GM21529 (cell line): ENCODE measurements at regions not wholly inside any gene's neighbourhood (a gene's known extent, or its start where the extent isn't known, plus 50 kb on each side); places are given as distances from the start of the nearest gene placed in this dataset.

Experiments
- ATAC-seq: cut with Tn5 transposase; IDR thresholded peaks from one replicate; pipeline ENCODE4 v1.9.1; 2021; ENCODE audit not compliant: unreplicated experiment

DNA sequence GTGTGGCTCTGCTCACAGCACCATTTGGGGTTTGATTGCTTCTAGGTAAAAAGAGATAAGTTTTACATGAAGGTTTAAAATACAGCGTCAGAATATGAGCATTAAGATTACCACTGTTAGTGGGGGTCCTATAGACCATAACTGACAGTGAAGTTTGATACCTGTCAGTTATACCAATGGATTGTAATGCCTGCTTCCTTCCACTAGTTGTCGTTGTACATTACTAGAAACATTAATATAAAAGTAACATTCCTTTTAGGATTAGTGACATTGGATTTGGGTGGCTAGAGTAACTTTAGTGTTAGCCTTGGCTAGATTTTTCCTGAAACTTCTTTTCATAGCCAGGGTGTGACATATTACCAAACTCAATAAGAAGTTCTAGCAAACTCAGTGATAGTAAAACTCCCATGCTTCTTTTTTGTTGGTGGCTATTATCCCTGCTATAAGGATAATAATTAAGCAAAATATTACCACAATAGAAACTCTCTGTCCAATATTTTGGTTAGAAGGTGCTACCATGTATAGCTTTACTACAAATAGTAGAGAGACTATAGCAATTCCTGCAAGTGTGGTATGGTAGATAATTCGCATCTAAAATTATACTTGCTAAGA, 57.1 kb downstream of the FAM181B start:
- no peak for ATAC-seq

DNA sequence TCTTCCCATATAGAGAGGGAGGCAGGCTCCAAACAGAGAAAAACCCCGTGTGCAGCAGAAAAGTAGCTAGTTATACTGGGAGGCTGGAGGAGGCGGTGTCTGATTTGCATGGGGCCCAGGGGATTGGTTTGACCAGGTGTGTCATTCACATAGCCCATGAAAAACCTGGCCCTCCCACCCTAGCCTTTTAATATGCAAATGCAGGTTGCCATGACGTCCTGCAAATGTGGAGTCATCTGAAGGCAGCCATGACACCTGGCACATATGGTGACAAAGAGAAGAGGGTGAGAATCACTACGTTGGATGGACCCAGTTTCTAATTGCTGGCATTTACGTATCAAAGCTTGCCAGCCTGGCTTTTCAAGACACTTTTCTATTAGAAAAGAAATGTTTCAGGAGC, 57.8 kb downstream of the FAM181B start:
- no peak for ATAC-seq

DNA sequence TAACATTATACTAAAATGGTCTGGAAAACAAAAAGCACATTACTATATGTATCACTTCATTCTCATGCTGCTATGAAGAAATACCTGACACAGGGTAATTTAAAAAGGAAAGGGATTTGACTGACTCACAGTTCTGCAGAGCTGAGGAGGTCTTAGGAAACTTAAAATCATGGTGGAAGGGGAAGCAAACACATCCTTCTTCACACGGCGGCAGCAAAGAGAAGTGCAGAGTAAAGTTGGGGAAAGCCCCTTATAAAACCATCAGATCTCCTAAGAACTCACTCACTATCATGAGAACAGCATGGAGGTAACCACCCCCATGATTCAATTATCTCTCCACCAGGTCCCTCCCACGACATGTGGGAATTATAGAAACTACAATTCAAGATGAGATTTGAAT, 60.0 kb downstream of the FAM181B start:
- ATAC-seq, result no peak

DNA sequence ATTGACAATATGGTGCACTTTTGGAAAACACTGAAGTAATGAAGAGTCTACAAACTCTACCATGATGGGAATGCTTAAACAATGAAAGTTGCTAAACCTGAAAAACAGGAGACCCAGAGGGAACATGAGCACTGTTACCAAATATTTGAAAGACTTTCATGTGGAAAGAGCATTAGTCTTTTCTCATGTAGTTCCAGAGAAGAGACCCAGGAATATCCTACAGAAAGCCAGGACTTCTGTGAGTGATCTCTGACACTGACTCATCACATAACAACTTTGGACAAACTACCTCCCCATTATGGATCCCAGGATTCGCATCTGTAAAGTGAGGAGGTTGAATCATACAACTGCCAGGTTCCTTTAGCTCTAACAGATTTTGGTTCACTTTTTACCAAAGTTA, 62.2 kb downstream of the FAM181B start:
- ATAC-seq, result no peak

DNA sequence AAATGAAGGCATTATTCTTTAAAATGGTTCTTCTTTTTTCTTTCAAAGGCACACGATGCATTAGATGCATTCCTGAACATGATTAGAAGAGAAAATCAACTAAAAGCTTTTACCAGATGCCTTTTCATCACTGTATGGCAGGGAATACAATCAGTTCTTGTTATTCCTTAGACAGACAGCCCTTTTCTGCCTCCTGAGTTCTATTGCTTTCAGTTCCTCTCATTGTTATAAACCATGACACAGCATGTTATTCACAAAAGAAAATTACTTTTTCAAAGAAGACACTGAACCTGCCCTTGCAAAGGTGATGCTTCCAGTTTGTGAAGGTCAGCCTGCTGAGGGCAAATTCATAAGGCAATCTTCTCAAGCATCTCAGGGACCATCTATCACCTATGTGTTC, 70.1 kb downstream of the FAM181B start:
- ATAC-seq, result no peak

DNA sequence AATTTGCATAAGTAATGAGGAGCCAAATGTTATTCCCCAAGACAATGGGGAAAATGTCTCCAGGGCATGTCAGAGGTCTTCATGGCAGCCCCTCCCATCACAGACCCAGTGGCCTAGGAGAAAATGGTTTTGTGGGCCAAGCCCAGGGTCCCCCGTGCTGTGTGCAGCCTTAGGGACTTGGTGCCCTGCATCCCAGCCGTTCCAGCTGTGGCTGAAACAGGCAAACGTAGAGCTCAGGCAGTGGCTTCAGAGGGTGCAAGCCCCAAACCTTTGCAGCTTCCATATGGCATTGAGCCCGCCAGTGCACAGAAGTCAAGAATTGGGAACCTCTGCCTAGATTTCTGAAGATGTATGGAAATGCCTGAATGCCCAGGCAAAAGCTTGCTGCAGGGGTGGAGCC, 79.9 kb downstream of the FAM181B start:
- ATAC-seq, result no peak

DNA sequence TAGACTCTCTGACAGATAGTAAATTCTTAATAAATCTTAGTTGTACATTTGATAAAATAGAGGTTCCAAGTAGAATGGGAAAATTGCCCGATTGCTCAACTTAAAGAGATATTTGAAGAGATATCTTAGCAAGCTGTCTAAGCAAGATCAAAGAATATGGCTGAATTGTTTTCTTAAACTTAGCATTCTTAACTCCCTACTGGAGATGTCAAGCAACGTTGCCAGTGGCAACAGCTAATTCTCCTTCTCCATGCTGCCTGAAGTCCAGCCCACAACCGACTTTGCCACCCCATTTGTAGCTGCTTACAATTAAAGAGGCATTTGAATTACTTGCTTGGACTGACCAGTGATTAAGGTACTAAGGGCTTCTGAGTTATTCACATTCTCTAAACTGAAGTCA, 94.4 kb downstream of the FAM181B start:
- no peak for ATAC-seq

DNA sequence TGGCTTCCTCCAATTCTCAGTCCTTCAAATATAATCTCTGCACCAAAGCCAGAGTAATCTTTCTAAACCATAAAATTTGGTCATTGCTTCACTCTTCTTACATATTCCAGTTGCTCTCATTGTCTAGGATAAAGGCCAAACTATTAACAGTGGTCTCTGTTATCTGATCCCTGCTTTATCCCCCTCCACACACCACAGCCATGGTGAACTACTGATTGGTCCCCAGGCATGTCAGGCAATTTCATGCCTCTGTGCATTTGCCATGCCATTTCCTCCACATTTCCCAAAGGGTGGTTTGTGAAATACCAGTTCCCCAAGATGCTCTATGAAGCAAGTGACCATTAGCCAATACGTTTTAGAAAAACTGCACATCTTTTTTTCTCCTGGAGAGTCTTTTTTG, 97.0 kb downstream of the FAM181B start:
- no peak for ATAC-seq

DNA sequence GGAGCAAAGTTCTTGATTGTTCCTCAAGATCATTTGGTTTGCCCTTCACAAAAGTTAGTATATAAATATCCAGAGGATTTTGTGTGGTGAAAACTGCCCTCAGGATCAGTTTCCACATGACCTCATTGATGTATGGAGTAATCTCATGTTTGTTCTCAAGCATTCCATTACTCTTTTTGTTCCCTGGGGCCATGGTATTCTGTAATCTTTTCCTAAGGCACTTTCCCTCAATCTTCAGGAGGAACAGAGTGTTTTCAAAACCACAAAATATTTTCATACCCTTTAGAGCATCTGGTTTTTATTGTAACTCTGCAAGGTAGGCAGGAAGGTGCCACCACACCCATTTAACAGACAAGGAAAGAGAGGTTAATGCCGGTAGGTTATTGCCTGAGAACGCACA, 99.6 kb downstream of the FAM181B start:
- no peak for ATAC-seq

DNA sequence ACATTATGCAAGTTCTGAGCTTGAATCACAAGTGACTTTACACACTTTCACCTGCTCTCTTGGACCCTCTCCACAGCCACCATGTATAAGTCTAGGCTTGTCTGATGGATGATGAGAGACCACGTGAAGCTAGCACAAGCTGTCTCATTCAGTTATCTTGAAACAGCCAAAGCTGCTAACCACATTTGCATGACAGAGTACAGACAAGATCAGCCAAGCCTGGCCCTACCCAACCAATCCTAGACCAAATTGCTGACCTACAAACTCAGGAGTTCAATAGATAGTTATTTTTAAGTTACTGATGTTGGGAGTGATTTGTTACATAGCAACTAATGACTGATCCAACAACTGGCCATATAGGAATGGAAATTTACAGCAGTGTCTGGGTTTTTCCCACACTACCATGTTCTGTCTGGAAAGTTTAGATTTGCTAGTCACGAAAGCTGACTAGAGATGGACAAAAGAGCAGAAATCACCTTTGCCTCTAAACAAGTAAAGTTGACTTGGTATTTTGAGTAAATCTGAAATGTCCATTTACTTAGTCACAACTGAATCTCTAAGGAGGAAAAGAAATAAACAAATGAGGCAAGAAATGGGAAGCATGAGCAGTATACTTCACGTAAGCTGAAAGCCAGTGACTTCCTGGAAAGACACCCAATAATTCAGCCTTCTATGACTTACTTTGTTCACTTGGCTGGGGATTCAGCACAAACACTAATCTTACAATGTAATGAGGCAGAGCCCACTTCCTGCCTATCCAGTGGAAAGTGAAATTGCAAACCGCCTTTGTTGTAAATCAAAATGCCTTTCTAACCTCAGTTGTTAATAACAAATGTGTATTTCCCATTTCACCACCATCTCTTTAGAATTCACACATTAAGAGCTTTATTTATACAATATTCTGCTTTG, 101.7 kb downstream of the FAM181B start:
- ATAC-seq, result peak; percentile 73

DNA sequence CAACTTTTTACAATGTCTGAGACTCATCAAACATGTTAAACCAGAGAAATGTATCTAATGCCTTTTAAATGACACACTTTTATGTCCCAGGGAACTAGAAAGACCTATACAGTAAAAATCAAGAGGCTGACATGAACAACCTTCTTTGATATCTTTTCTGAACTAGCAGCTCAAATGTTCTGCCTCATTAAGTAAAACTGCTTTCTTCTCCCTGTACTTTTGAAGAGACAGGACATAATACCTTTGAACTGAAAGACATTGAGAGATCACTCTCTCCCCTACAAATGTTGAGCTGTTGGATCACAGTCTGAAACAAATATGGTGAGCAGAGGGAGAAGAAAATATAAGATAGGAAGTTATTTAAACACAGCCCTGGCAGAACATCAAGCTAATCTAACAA, 123.0 kb downstream of the FAM181B start:
- no peak for ATAC-seq

DNA sequence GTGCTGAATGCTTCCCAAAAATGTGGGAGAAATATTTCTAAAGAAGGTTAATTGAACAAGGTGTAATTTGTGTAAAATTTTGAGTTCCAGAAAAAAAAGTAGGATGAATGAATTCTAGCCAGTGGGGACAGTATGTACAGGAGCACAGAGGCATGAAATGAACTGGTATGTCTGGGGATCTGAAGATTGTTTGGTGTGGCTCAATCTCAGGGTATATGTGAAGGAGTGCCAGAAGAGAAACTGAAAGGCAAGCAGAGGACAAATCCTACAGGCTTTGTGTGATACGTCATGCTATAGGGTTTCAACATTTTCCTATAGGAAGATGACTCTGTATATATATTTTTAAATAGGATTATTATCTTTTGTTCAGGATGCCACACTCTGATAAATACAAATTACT, 126.9 kb downstream of the FAM181B start:
- ATAC-seq, result no peak

DNA sequence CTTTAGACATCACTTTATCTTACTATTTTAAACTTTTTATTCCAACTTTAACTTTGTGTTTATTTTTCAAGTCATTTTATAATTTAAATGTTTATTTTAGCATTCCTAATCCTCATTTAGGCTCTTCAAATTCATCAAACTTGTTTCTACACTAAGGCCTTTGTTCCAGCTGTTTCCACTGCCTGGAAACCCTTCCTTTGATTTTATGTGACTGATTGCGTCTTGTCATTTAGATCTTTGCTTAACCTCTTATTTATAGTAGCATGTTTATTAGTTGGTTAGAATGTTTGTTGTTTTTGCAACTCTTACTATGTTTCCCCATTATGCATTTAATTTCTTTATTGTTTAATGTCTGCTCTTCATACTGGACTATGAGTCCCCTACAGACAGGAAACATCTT, 132.0 kb downstream of the FAM181B start:
- no peak for ATAC-seq

DNA sequence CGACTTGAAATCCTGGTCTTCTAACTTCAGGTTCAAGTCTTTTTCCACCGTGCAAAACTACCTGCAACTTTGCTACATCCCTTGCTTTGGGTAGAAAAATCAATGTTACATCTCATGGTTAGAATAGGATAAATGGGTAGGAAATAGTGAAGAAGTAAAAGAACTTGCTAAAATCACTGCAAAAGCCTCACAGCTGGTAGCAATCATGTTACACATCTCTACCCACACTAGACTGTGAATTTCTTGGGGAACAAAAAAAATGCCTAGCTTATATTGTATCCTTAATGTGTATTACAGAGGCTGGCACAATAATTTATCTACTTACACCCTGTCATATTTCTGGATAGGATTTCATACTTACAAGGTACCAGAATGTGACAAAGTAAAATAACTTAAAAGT, 133.8 kb downstream of the FAM181B start:
- ATAC-seq, result no peak

DNA sequence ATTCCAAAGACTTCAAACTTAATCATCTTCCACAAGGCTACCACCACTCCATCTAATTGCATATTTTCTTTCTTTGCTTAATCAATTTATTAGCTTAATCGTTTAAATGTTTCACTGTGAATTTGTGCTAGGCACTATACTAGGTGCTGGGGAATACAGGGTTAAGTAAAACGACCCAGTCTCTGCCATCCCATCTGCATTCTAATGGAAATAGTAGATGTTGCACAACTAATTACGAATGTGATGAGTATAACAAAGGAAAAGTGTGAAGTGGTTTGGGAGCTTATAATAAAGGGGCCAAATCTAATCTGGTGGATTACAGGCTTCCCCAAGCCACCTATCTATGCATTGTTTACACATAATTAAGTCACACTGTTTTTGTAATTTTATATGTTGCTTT, 147.1 kb downstream of the FAM181B start:
- no peak for ATAC-seq

DNA sequence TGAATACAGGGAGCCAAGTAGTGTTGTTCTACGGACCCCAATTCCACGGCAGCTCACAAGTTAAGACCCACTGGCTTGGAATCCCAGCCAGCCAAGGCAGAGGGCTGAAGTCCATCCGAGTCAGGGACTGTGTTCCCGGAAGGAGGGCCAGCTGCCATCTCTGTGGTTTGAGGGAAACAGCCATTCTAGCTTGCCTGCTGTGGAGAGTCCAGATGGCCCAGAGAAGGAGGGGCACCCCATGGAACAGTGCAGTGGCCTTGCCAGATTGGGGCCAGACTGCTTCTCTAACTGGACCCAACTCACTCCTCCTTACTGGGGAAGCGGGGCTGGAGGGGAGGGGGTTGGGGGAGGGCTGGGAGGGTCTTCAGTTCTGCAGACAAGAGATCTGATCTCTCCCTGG, 156.4 kb downstream of the FAM181B start:
- no peak for ATAC-seq

DNA sequence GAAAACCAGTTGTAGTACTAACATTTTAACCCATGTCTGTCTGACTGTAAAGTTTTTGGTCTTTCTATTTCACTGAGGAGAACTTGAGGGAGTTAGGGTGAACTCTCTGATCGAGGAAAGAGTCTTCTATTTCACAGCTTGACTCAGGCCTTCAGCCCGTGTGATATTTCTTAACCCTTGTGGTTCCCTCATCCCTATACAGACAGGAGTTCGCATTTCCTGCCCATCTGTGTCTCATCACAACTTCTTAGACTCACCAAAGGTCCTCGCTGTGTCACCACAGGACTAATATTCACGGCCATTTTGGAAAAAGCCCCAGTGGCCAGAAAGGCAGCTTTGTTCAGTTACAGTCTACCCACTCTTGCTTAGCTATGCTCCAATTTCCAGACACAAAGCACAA, 172.8 kb downstream of the FAM181B start:
- ATAC-seq, result no peak

DNA sequence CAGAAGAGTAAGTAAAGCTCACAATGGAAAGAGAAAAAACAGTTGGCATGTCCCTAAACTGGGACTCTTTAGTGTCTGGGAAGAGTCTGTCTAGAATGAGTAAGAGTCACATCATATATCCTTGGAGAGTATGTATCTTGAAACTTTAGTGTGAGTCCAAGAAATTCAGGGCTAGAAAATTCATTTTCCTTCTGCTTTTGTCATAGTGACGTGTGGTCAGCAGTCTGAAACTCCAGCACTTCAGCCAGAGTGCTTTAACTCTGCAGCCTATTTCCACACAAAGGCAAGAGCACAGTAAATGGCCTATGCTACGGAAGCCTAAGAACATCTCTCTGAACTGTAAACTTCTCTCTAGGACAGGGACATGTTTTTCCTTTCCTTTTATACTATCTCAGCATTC, 174.1 kb downstream of the FAM181B start:
- ATAC-seq, result no peak

DNA sequence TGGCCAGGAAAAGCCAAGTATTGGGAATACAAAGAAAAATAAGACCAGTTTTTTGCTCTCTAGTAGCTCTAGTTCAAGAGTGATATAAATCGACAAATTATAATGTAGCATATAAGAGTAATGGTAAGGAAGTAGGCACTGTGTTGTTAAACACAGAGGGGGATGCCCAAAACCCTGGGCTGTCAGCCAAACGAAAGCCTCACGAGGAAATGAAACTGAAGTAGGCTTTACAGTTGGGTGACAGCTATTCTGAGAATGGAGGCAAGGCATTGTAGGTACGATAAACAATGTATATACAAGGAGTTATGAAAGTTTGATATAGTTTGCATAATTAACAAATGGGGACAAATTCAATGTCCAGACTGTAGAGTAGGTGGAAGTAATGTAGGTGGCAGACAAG, 176.4 kb downstream of the FAM181B start:
- peak; percentile 100 for ATAC-seq

DNA sequence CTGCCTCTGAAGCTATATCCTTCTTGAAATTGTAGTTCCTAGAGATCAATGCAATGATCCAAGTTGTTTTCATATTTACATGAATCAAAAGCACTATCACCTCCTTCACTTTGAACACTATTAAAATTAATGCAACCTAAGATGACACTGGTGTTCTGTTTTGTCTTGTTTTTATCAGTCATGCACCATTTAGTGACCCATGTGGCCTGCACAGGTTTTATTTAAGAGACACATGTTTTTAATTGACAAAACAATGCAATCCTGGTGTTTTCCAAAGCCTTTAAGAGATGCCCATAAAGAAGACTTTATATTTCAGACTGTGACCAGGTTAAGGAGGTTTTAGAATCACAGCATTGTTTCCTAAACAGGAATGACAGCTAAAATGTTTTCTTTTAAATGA, 177.5 kb downstream of the FAM181B start:
- no peak for ATAC-seq

DNA sequence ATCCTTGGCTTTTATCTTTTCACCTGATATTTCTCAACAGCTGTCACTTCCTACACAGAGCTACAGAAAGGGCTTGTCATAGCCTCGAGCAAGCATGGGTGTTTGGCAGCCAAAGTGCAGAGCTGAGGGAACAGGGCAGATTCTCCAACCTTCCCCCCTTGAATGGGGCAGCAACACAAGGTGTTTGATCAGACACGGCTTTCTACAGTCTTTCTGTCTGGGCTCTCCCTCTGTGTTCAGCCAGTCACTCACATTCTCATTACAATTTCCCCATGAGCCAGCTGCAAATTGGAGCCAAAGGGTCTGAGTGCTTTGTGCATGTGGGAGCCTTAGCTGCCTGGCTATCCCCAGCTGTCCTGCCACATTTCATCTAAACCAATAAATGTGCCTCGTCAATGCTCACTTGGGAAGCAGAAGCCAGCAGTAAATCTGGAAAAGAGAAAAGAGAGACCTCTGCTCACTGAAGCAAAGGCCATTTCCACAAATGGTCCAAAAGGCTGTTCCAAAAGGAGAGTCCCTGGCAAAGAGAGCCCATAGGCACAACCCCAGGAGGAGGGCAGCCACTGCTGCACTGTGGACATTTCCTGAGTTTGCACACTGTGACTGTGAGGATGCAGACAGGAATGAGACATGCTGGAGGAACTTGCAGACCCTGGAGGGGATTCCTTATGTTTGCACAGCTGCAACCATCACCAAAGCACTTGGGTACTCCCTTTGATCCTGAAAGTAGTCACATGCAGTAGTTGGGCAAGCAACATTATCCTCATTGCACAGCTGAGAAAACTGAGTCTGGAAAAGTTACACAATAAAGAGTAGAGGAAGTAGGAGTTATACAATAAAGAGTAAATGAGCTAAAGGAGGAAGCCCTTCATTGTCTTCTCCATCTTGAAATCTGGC, 186.8 kb downstream of the FAM181B start:
- no peak for ATAC-seq

DNA sequence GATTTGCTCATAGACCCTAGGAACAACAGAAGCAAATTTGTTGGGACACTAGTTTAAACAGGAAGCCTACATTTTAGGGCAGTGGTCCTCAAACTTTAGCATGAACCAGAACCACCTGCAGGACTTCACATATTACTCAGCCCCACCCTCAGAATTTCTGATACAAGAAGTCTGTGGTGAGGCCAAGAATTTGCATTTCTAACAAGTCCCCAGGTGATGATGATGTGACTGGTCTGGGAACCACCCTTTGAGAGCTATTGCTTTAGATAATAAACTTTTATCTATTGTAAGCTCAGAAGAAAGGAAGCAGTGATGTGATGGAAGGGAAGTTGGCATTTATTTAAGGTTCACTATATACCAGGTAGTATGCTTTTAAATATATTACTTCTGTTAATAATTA, 194.0 kb downstream of the FAM181B start:
- no peak for ATAC-seq
